Brain microvascular endothelial cell (primary cell): ENCODE measurements at regions not wholly inside any gene's neighbourhood (a gene's known extent, or its start where the extent isn't known, plus 50 kb on each side); places are given as distances from the start of the nearest gene placed in this dataset.

ENCODE experiments used
- DNase-seq: peaks from one replicate; pipeline ENCODE4 v3.0.0-alpha.2; 2020
- H3K27ac ChIP-seq: fragments of 250-450 bp; sonication (Bioruptor Pico); 2 replicates; pipeline ENCODE4 v1.5.1; 2020; ENCODE audit warnings: mild to moderate bottlenecking, moderate library complexity
- H3K27me3 ChIP-seq: fragments of 250-450 bp; sonication (Bioruptor Pico); replicated peaks from 2 replicates; pipeline ENCODE4 v1.5.1; 2020; ENCODE audit warnings: mild to moderate bottlenecking
- H3K36me3 ChIP-seq: fragments of 250-450 bp; sonication (Bioruptor Pico); replicated peaks from 2 replicates; pipeline ENCODE4 v1.5.1; 2020; ENCODE audit warnings: mild to moderate bottlenecking
- H3K4me3 ChIP-seq: 2 replicates; pipeline ENCODE4 v1.5.1; 2011; ENCODE audit warnings: low read depth, mild to moderate bottlenecking, control low read depth, low read length, moderate library complexity
- CTCF ChIP-seq: IDR thresholded peaks from 2 replicates; pipeline ENCODE4 v1.5.1; 2011; ENCODE audit warnings: low read depth, mild to moderate bottlenecking, moderate library complexity, low read length, control low read depth, inconsistent platforms; ENCODE audit errors: missing control alignments
- in situ Hi-C: cut with HindIII; loops from 2 replicates; pipeline ENCODE4 v1.10.0; 2017; ENCODE audit warnings: low sequenced_read_pairs, low pct_ligation_motif_present

GRCh38 chr17:70369391-70369790 is 200.1 kb downstream of the KCNJ2 start:
- H3K27ac ChIP-seq = no peak overlapping the region
- no peak overlapping the region for H3K4me3 ChIP-seq
- no peak for DNase-seq
- TF ChIP-seq CTCF = no peak
- no peaks in the 10 kb centered on the region for H3K27me3 ChIP-seq
- in situ Hi-C loops = no loop called here
- H3K36me3 ChIP-seq = no peaks in the 10 kb centered on the region

DNA sequence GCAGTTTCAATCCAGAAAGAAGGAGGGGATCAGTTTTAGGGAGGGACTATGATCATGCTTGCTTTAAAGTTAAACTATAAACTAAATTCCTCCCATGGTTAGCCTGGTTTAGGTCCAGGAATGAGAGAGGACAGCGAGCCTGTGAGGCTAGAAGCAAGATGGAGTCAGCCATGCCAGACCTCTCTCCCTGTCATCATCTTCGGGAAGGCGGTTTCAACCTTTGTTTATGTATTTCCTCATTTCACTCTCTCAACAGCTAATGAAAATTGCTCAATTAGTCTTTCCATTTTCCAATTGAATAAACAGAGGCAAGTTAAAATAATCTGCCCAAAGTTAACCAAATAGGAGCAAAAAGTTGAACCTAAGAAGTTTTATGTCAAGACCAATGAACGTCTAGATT is 201.5 kb downstream of the KCNJ2 start:
- H3K4me3 ChIP-seq = no peak overlapping the region
- DNase-seq = no peak
- no peaks in the 10 kb centered on the region for H3K27me3 ChIP-seq
- H3K36me3 ChIP-seq = no peaks in the 10 kb centered on the region
- no peak overlapping the region for H3K27ac ChIP-seq
- no peak for TF ChIP-seq CTCF
- in situ Hi-C loops = no loop called here

- Histone ChIP-seq H3K27ac (no peak overlapping the region), H3K36me3 (no peaks in the 10 kb centered on the region), H3K27me3 (no peaks in the 10 kb centered on the region), H3K4me3 (no peak overlapping the region)
- no peak for TF ChIP-seq CTCF
- in situ Hi-C loops = no loop called here
- DNase-seq = no peak
Measured at GRCh38 chr17:70373369-70373768, 204.0 kb downstream of the KCNJ2 start.

DNA sequence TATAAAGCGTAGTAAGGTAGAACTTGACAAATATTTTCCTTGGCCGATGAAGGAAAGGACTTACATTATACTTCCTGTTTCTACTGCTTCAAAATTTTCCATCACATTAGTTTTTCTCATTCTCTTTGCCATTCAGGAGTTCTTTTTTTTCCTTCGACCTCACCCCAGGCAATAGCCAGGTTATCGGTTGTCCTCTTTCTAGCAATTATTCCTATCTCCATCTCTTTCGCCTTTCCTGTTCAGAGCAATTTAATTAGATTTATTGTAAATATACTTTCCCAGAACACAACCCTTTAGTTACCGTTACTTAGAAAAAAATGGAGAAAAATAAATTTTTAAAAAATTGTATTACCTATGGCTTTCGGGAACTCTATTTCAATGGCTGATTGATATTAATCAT is 205.2 kb downstream of the KCNJ2 start:
- in situ Hi-C loops = no loop called here
- DNase-seq = no peak
- H3K36me3 ChIP-seq = no peaks in the 10 kb centered on the region
- no peak overlapping the region for H3K27ac ChIP-seq
- no peak overlapping the region for H3K4me3 ChIP-seq
- no peaks in the 10 kb centered on the region for H3K27me3 ChIP-seq
- TF ChIP-seq CTCF = no peak

DNA sequence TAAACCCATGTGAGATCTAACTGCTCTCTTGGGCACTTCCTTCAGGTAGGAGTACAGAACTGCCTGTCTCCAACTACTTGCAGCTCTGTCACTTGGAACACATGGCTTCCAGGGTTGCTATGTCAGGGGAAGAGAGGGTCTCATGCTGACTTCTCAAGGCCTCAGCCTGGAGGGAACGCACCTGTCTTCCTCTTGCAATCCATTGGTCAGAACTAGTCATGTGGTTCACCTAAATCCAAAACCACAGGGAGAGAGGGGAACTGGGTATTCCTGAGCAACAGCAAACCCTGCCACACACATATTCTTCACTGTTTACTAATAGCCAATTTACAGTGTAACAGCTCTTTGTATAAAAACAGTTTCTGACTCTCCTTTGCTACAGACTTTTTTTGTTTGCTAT is 206.1 kb downstream of the KCNJ2 start:
- Histone ChIP-seq H3K36me3 (no peaks in the 10 kb centered on the region), H3K27ac (no peak overlapping the region), H3K4me3 (no peak overlapping the region), H3K27me3 (no peaks in the 10 kb centered on the region)
- DNase-seq = no peak
- TF ChIP-seq CTCF = no peak
- in situ Hi-C loops = no loop called here
